Mammary epithelial cell (primary cell): ENCODE measurements at regions not wholly inside any gene's neighbourhood (a gene's known extent, or its start where the extent isn't known, plus 50 kb on each side); places are given as distances from the start of the nearest gene placed in this dataset.

Experiments used
- CTCF ChIP-seq, 2 donors: IDR thresholded peaks in 1 of 2; conservative IDR thresholded peaks in 1 of 2; 2 replicates each; pipeline ENCODE4 v1.5.1; 2011 to 2012; ENCODE audit warnings: inconsistent platforms in 2 of 2, low read length in 2 of 2, mild to moderate bottlenecking in 2 of 2, control low read depth in 1 of 2, low read depth in 1 of 2; ENCODE audit not compliant: insufficient read depth in 1 of 2; ENCODE audit errors: extremely low read depth in 1 of 2
- EZH2 ChIP-seq: IDR thresholded peaks from 2 replicates; pipeline ENCODE4 v1.6.1; 2012; ENCODE audit warnings: low read length, inconsistent platforms, borderline replicate concordance

- no peak for TF ChIP-seq CTCF (conservative IDR thresholded peaks at IDR 0.05 in 1 of 2, IDR thresholded peaks at IDR 0.05 in 1 of 2; ENCODE audit: extremely low read depth in 1 of 2, insufficient read depth in 1 of 2, low read depth in 1 of 2, low read length in 2 of 2)
- no peak for TF ChIP-seq EZH2
Measured at GRCh38 chr3:22937536-22937935, 265.6 kb upstream of the UBE2E2 start.
